ENCODE measurements at regions not wholly inside any gene's neighbourhood (a gene's known extent, or its start where the extent isn't known, plus 50 kb on each side); places are given as distances from the start of the nearest gene placed in this dataset.

DNA sequence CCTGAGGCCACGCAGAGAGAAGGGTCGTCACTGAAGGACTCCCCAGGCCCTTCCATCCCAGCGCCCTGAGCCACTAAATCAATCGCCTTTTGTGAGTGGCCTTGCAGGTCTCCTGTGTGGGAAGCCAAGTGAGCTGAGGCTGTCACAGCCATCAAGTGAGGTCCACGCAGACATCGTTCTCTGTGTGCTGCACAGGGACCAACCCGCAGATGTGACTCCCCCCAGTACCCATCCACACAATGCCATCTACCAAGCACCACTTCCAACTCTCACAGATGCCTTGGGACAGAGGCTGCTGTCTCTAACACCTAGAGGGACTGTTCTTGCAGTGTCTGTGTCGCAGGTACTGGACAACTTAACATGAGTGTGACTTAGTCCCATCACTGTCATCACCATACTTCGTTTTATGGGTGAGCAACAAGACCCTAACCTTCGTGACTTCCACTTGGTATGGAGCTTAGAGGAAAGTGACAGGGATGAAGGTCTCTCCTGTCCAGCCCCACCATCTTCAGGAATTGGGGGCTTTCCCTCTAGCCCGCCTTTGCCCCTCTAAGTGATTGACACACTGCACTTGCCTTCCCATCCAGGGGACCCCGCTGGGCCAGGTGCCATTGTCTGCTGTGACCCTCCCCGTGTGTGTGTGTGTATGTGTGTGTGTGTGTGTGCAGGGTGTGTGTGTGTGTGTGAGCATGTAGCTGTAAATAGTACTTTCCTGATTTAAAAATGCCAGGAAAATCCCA lies 51.4 kb upstream of the TMEM72 start:
- Mint-ChIP-seq H3K9me3 (no peaks in the 10 kb centered on the region), H3K36me3 (ENCODE audit: low read depth) (no peaks in the 10 kb centered on the region), H3K27me3 (peaks cover 17% of the 10 kb centered on the region), H3K4me1 (peaks cover 5% of the 10 kb centered on the region), H3K27ac (no peak overlapping the region), H3K4me3 (no peak overlapping the region)
- no peak for DNase-seq
- CTCF ChIA-PET, result interaction anchor here (1.1 to 1.5 kb wide), 2 partner anchors 10 to 99 kb away, joined by 3 to 4 read pairs; no protein-coding TSS in a partner anchor
- POLR2A ChIA-PET, result no interaction called here

- peaks cover 10% of the 10 kb centered on the region for H3K4me1 Mint-ChIP-seq
- no peaks in the 10 kb centered on the region for H3K36me3 Mint-ChIP-seq (ENCODE audit: low read depth)
- no peak for DNase-seq
- H3K27ac Mint-ChIP-seq, result no peak overlapping the region
- POLR2A ChIA-PET, result no interaction called here
- CTCF ChIA-PET, result interaction anchor here (0.8 kb wide), 1 partner anchor 13 kb away, joined by 3 read pairs; no protein-coding TSS in a partner anchor
- H3K9me3 Mint-ChIP-seq, result no peaks in the 10 kb centered on the region
- H3K4me3 Mint-ChIP-seq, result no peak overlapping the region
- H3K27me3 Mint-ChIP-seq, result peaks cover 29% of the 10 kb centered on the region
Observed at GRCh38 chr10:44860811-44861736, 50.1 kb upstream of the TMEM72 start.

Data from activated CD4-positive, alpha-beta memory T cell treated with anti-CD3 and anti-CD28 coated beads, Interleukin-2, amount 10 ng/mL, durations not matched to agents 7 days and 5 days (primary cell).